Fibroblast of the aortic adventitia (primary cell): ENCODE measurements at regions not wholly inside any gene's neighbourhood (a gene's known extent, or its start where the extent isn't known, plus 50 kb on each side); places are given as distances from the start of the nearest gene placed in this dataset.

Experiments used
- DNase-seq: peaks from one replicate; pipeline ENCODE4 v3.0.0-alpha.2; 2010; ENCODE audit warnings: low read depth
- H3K4me3 ChIP-seq: 2 replicates; pipeline ENCODE4 v1.5.1; 2011; ENCODE audit warnings: low read depth, mild to moderate bottlenecking, control low read depth, low read length, moderate library complexity
- TF ChIP-seq, protein P1 (sequence below): IDR thresholded peaks from 2 replicates; pipeline ENCODE4 v1.5.1; 2011; ENCODE audit warnings: mild to moderate bottlenecking, low read length, control low read depth, inconsistent platforms; ENCODE audit not compliant: insufficient read depth

DNA sequence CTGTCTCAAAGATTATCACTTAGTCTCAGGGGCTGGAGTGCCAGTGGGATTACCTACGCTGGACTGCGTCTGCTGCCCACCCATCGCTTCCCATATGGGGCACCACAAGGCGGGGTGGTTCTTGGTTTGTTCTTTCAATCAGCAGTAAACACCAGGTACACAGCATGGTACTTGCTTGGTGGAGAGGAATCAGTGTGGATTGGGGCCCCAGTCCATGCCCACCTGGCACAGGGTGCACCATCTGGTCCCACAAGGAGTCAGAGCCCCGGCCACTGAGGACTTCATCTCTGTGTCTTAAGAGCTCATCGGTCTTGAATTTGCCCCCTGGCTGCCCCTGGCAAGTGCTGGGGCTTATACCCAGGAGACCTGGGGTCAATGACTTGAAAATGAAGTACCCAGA lies 96.2 kb downstream of the GLI2 start:
- TF ChIP-seq, protein P1, sequence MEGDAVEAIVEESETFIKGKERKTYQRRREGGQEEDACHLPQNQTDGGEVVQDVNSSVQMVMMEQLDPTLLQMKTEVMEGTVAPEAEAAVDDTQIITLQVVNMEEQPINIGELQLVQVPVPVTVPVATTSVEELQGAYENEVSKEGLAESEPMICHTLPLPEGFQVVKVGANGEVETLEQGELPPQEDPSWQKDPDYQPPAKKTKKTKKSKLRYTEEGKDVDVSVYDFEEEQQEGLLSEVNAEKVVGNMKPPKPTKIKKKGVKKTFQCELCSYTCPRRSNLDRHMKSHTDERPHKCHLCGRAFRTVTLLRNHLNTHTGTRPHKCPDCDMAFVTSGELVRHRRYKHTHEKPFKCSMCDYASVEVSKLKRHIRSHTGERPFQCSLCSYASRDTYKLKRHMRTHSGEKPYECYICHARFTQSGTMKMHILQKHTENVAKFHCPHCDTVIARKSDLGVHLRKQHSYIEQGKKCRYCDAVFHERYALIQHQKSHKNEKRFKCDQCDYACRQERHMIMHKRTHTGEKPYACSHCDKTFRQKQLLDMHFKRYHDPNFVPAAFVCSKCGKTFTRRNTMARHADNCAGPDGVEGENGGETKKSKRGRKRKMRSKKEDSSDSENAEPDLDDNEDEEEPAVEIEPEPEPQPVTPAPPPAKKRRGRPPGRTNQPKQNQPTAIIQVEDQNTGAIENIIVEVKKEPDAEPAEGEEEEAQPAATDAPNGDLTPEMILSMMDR: no peak
- no peak for DNase-seq
- no peak overlapping the region for H3K4me3 ChIP-seq

DNA sequence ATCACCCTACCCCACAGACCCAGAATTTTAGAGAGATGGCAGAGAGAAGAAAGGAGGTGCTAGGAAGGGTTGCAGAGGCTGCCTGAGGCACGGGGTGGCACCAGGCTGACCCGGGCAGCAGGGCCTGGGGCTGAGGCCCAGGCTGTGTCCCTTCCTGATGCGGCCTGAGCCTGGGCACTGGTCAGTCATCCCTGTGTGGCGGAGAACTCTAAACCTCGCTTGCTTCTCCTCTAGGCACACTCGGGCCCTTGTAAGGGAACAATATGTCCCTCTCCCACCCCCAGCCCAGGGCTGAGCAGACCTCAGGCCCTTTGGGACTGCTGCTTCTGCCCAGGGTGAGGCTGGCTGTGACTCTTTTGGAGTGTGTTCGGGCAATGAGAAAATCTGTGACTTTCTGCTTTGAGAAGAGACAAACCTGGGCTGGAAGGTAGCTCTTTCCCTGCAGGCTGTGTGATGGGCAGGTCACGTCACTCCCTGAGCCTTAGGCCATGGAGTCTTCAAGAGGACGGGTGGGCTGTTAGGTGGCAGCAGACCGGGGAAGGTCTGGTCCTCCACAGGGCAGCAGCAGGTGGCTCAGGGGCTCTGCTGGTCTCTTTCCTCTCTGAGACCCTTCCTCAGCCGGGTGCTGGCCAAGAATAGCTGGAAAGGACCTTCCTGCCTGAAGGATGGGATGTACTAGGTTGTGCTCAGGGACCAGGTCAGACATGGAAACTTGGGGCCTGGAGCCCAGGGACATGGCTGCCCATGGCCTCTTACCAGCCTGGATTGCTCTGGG lies 96.8 kb downstream of the GLI2 start:
- DNase-seq: no peak
- TF ChIP-seq, protein P1: no peak
- H3K4me3 ChIP-seq: no peak overlapping the region

DNA sequence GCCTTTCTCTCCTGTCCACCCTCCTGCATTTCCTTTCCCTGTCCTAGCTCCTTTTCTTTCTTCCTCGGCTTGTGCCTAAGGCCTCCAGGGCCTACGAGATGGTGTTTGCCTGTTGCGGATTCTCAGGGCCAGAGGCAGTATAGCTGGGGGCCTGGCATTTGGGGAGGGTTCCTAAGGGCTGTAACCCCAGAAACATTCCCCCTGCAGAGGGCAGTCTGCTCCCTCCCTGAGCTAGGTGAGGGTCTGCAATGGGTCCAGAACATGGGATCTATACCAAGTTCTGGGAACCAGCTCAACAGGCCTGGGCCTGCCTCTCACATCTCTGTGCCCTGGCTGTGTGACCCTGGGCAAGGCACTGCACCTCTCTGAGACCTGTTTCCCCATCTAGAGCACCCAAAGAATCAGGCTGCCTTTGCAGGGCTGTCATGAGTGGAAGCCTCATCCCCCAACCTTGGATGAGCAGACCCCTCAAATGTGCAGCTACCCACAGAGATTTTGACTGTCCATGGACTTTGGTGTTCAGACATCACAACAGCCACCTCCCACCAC lies 97.5 kb downstream of the GLI2 start:
- TF ChIP-seq, protein P1: no peak
- H3K4me3 ChIP-seq: no peak overlapping the region
- no peak for DNase-seq

DNA sequence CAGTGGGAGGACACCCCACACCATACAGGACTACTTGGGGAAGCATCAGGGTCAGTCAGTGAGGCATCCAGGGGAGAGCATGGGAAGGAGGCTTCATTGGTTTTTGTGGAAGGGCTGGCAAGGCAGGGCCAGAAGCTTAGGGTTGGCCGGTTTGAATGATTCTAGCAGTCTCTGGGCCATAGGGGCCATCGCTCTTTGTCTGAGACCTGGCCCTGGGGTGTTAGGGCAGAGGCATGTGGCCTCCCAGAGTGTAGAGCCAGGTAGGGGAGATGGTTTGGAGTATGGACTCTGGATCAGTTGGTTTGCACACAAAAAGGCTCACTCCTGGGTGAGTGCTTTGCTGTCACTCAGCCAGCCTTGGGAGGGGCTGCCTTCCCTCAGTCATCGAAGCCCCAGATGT lies 98.5 kb downstream of the GLI2 start:
- TF ChIP-seq, protein P1: no peak
- no peak overlapping the region for H3K4me3 ChIP-seq
- no peak for DNase-seq

DNA sequence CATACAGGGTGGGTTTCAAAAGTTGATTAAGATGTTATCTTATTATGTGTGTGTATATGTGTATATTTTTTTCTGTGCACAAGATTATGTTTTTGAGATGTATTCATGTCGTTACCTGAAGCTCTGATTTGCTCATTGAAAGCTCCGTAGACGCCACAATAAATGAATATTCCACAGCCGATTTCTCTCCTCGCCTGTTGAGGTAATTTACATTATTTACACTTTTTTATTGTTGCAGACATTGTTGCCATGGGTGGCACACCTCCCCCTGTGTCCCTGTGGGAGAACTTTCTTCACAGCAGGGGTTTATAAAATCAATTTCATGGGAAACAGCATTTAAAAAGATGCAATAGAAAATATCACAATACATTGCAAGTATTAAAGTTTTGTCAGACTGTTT lies 100.6 kb downstream of the GLI2 start:
- DNase-seq: no peak
- H3K4me3 ChIP-seq: no peak overlapping the region
- TF ChIP-seq, protein P1: no peak

DNA sequence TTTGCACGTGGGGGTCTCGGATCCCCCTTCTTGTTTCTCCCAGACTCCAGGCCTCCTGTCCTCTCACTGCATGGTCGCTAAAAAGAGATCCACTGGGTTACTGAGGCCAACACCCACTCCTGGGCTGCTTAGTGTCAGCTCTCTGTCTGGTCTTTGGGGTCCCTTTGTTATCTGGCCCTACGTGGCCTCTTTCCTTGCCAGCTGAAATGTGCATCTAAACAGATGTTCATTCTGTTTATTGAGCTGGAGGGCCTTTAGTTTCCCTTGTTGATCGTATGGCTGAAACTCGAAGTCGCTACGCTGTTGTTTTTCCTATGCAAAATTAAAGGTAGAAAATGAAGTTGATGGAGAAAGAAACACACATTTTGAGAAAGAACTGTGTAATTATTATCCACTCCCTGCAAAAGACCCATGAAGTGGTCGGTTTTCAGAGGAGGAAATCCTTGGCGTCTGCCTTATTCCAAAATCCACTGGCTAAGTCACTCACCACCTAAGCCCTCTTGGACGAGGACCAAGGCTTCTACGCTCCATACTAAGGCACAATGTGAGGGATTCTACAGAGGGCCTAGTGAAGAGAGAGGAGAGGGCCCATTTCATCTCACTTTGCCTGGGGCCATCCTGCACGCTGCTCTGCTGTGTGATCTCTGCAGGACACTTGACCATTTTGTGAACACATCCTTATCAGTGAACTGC lies 105.3 kb downstream of the GLI2 start:
- TF ChIP-seq, protein P1: no peak
- no peak for DNase-seq

More for the DNA sequence above, 105.3 kb downstream of the GLI2 start:
- no peak overlapping the region for H3K4me3 ChIP-seq
